B cell (primary cell): ENCODE measurements at regions not wholly inside any gene's neighbourhood (a gene's known extent, or its start where the extent isn't known, plus 50 kb on each side); places are given as distances from the start of the nearest gene placed in this dataset.

Experiments used
- ATAC-seq: fragments of 200-7000 bp; cut with Tn5 transposase; one replicate; pipeline ENCODE4 v1.10.0; 2021; ENCODE audit warnings: low read depth, mild to moderate bottlenecking, moderate number of reproducible peaks, moderate library complexity
- CTCF ChIA-PET: fragments of 350-600 bp; sonication (Branson Sonifier 250); formaldehyde crosslinking; loops from one replicate; lab custom pipeline; 2021; ENCODE audit warnings: antibody characterized with exemption, inconsistent platforms; lab: Charles Lee
- POLR2A ChIA-PET: fragments of 350-600 bp; sonication (Branson Sonifier 250); formaldehyde crosslinking; loops from one replicate; lab custom pipeline; 2021; ENCODE audit warnings: antibody characterized with exemption; lab: Charles Lee
- DNase-seq: peaks from one replicate; pipeline ENCODE4 v3.0.0; 2013
- H2AFZ ChIP-seq: 2 replicates; pipeline ENCODE4 v1.6.1; 2012; ENCODE audit warnings: mild to moderate bottlenecking, low read depth, low read length; ENCODE audit not compliant: insufficient read depth, poor library complexity, severe bottlenecking
- H3K27ac ChIP-seq, 2 donors: 1 replicate in 1 of 2; 2 replicates in 1 of 2; pipeline ENCODE4 v1.5.1; 2012 to 2013; ENCODE audit warnings: low read length in 2 of 2, mild to moderate bottlenecking in 2 of 2, moderate library complexity in 1 of 2
- H3K27me3 ChIP-seq, 4 experiments: fragments of 200-600 bp in 1 of 4; sonication (generic) in 1 of 4; replicated peaks in 1 of 4; 1 replicate in 2 of 4; 2 replicates in 2 of 4; pipeline versions ENCODE4 v1.6.1 to v1.7.0; 2013 to 2016; ENCODE audit warnings: low read length in 3 of 4, mild to moderate bottlenecking in 2 of 4, mixed read lengths in 1 of 4, moderate library complexity in 1 of 4; ENCODE audit not compliant: insufficient read depth in 4 of 4, control insufficient read depth in 3 of 4; ENCODE audit errors: control extremely low read depth in 1 of 4
- H3K36me3 ChIP-seq, 2 experiments: replicated peaks in 1 of 2; 1 replicate in 1 of 2; 2 replicates in 1 of 2; pipeline versions ENCODE4 v1.6.1 to v1.7.1; 2013; ENCODE audit warnings: low read length in 1 of 2; ENCODE audit not compliant: insufficient read depth in 2 of 2, control insufficient read depth in 1 of 2; ENCODE audit errors: control extremely low read depth in 1 of 2, extremely low read depth in 1 of 2
- H3K4me1 ChIP-seq, 2 donors: fragments of 200-600 bp in 1 of 2; sonication (generic) in 1 of 2; 1 replicate in 1 of 2; 2 replicates in 1 of 2; pipeline versions ENCODE4 v1.5.1 to v1.6.1; 2013 to 2017; ENCODE audit warnings: low read length in 2 of 2; ENCODE audit not compliant: control insufficient read depth in 2 of 2, insufficient read depth in 2 of 2
- H3K4me2 ChIP-seq: replicated peaks from 2 replicates; pipeline ENCODE3; 2012; ENCODE audit warnings: mild to moderate bottlenecking, low read depth, low read length; ENCODE audit not compliant: poor library complexity, severe bottlenecking
- H3K4me3 ChIP-seq, 5 experiments: fragments of 200-600 bp in 1 of 5; sonication (generic) in 1 of 5; 1 replicate in 3 of 5; 2 replicates in 2 of 5; pipeline versions ENCODE4 v1.5.1 to v1.7.0; 2011 to 2016; ENCODE audit warnings: low read length in 4 of 5, mild to moderate bottlenecking in 4 of 5, low read depth in 2 of 5, control low read depth in 1 of 5, moderate library complexity in 1 of 5; ENCODE audit not compliant: insufficient read depth in 1 of 5; ENCODE audit errors: control extremely low read depth in 1 of 5, extremely low read depth in 1 of 5
- H3K79me2 ChIP-seq: fragments of 200-600 bp; sonication (generic); one replicate; pipeline ENCODE4 v1.6.0; 2016; ENCODE audit warnings: low read length; ENCODE audit not compliant: control insufficient read depth, insufficient read depth
- H3K9ac ChIP-seq: fragments of 200-600 bp; sonication (generic); 2 replicates; pipeline ENCODE4 v1.6.1; 2017; ENCODE audit warnings: mild to moderate bottlenecking, low read length, moderate library complexity
- H3K9me3 ChIP-seq, 3 donors: one replicate each; pipeline versions ENCODE4 v1.6.1 to v1.7.1; 2013; ENCODE audit warnings: low read length in 2 of 3; ENCODE audit not compliant: control insufficient read depth in 2 of 3, insufficient read depth in 1 of 3; ENCODE audit errors: control extremely low read depth in 1 of 3
- H4K20me1 ChIP-seq: 2 replicates; pipeline ENCODE4 v1.6.0; 2012; ENCODE audit warnings: mild to moderate bottlenecking, low read length; ENCODE audit not compliant: insufficient read depth, control insufficient read depth, poor library complexity, severe bottlenecking
- H3K27ac Mint-ChIP-seq: one replicate; pipeline ENCODE4 v1.8.0; 2021; ENCODE audit warnings: mixed read lengths
- H3K27me3 Mint-ChIP-seq: one replicate; pipeline ENCODE4 v1.8.0; 2021; ENCODE audit warnings: mixed read lengths
- H3K4me1 Mint-ChIP-seq: one replicate; pipeline ENCODE4 v1.8.0; 2021; ENCODE audit warnings: mixed read lengths
- H3K4me3 Mint-ChIP-seq: one replicate; pipeline ENCODE4 v1.8.0; 2021; ENCODE audit warnings: mixed read lengths
- H3K9me3 Mint-ChIP-seq: one replicate; pipeline ENCODE4 v1.8.0; 2022; ENCODE audit warnings: mixed read lengths; ENCODE audit not compliant: insufficient read depth
- CTCF ChIP-seq: fragments of 200-600 bp; IDR thresholded peaks from one replicate; pipeline ENCODE4 v1.8.0; 2022; ENCODE audit warnings: antibody characterized with exemption, mild to moderate bottlenecking
- EZH2 ChIP-seq: IDR thresholded peaks from 2 replicates; pipeline ENCODE4 v1.6.1; 2012; ENCODE audit warnings: borderline replicate concordance, low read depth, mild to moderate bottlenecking, moderate library complexity, low read length; ENCODE audit not compliant: insufficient read depth, poor library complexity, severe bottlenecking
- WGBS: methylation state at CpG from one replicate; pipeline ENCODE4 v1.1.5; 2013; ENCODE audit warnings: missing lambda C conversion rate; ENCODE audit not compliant: insufficient coverage; 5-methylcytosine and 5-hydroxymethylcytosine counted together
- intact Hi-C: fragments of 100-400 bp; cut with micrococcal nuclease; formaldehyde crosslinking; loops from one replicate; pipeline ENCODE4 v1.10.0; 2022

DNA sequence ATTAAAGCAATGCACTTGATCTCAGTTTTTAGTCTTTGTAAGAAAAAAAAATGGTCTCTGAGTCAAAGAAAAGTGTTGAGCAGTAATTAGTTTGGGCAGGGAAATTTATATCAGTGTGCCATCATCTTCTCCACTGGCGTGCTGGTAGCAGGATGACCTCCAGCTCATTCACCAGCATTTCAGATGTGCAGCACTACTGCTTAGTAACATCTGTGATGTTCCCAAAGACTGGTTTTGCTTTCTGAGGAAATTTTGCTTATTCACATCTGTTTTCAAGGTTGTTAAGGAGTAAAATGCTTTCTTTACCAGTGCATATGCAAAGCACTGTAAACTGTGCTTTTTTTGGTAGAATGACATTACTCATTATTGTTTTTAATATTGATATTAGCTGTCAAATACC, 540.4 kb downstream of the TRAM1L1 start:
- Histone ChIP-seq H3K27me3 (no peaks in the 10 kb centered on the region), H4K20me1 (no peaks in the 10 kb centered on the region), H3K9ac (no peak overlapping the region), H2AFZ (no peak overlapping the region), H3K27ac (no peak overlapping the region), H3K4me2 (no peak overlapping the region), H3K9me3 (peaks cover 0 to 3% (median 0%) of the 10 kb centered on the region in 3 donors), H3K79me2 (no peaks in the 10 kb centered on the region), H3K36me3 (no peaks in the 10 kb centered on the region), H3K4me1 (no peaks in the 10 kb centered on the region), H3K4me3 (no peak overlapping the region)
- Mint-ChIP-seq H3K4me3 (no peak overlapping the region), H3K27ac (no peak overlapping the region), H3K27me3 (no peaks in the 10 kb centered on the region), H3K9me3 (peaks cover 2% of the 10 kb centered on the region), H3K4me1 (no peaks in the 10 kb centered on the region)
- intact Hi-C loops = no loop called here
- 50% methylated on average over 1 of the region's 1 CpG for WGBS
- ATAC-seq (no peak), DNase-seq (no peak)
- TF ChIP-seq CTCF (no peak), EZH2 (no peak)
- CTCF ChIA-PET = no interaction called here
- POLR2A ChIA-PET = no interaction called here

DNA sequence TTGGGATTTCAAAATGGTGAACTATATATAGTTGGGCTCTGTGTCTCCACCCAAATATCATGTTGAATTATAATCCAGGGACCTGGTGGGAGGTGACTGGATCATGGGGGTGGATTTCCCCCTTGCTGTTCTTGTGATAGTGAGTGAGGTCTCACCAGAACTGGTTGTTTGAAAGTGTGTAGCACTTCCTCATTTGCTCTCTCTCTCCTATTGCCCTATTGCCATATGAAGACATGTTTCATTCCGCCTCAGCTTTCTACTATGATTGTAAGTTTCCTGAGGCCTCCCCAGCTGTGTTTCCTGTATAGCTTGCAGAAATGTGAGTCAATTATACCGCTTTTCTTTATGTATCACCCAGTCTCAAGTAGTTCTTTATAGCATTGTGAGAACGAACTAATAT, 545.6 kb downstream of the TRAM1L1 start:
- Histone ChIP-seq H4K20me1 (no peaks in the 10 kb centered on the region), H3K4me1 (no peaks in the 10 kb centered on the region), H3K79me2 (no peaks in the 10 kb centered on the region), H2AFZ (no peak overlapping the region), H3K36me3 (no peaks in the 10 kb centered on the region), H3K27me3 (no peaks in the 10 kb centered on the region), H3K4me2 (no peak overlapping the region), H3K27ac (no peak overlapping the region), H3K9me3 (peaks cover 0 to 3% (median 0%) of the 10 kb centered on the region in 3 donors), H3K4me3 (no peak overlapping the region), H3K9ac (no peak overlapping the region)
- H3K9me3 Mint-ChIP-seq = peaks cover 2% of the 10 kb centered on the region
- no CpG with 5 or more reads among the region's 3 CpGs for WGBS
- intact Hi-C loops = no loop called here
- DNase-seq (no peak), ATAC-seq (no peak)
- no peaks in the 10 kb centered on the region for H3K27me3 Mint-ChIP-seq
- no peak overlapping the region for H3K27ac Mint-ChIP-seq
- no peaks in the 10 kb centered on the region for H3K4me1 Mint-ChIP-seq
- H3K4me3 Mint-ChIP-seq = no peak overlapping the region
- TF ChIP-seq EZH2 = no peak
- no peak for TF ChIP-seq CTCF
- ChIA-PET POLR2A (no interaction called here), CTCF (no interaction called here)
